NCI-H2029 (cell line): ENCODE measurements at regions not wholly inside any gene's neighbourhood (a gene's known extent, or its start where the extent isn't known, plus 50 kb on each side); places are given as distances from the start of the nearest gene placed in this dataset.

Experiments used
- DNase-seq: peaks from one replicate; lab custom pipeline; 2025; lab: John Stamatoyannopoulos, UW

DNA sequence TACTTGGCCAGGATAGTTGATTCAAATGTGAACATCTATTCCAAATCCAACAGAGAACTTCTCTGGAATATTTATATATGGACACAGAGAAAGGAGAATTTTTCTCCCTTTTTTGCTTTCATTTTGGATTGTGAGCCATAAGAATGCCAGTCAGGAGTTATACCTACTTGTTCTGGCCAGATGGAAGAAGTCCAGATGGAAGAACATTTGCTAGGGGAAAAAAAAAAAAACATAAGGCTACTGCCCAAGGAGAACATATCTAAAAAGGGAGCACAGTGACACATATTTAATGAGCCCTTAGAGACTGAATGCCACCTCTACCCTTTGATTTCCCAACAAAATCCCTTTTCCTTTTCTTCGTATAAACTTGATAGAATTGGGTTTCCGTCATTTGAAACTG is 61.7 kb upstream of the PPP2R2B start:
- DNase-seq, result no peak

DNA sequence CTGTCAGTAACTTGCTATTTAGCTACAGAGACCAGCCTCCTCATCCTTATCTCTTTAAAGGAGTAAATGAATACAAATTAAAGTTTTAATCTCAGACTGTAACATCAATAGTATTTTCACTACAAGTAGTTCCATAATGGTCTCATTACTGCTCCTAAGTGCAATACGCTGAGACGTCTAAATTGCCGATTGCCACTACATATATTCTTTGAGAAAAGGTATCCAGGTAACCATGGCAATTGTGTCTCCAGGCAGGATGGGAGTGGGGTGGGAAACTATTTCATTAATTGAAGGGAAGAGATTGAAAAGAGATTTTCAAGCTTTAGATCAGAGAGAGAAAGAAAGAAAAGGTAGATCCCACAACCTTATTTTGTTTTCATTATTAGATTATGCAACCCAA is 65.5 kb upstream of the PPP2R2B start:
- no peak for DNase-seq

DNA sequence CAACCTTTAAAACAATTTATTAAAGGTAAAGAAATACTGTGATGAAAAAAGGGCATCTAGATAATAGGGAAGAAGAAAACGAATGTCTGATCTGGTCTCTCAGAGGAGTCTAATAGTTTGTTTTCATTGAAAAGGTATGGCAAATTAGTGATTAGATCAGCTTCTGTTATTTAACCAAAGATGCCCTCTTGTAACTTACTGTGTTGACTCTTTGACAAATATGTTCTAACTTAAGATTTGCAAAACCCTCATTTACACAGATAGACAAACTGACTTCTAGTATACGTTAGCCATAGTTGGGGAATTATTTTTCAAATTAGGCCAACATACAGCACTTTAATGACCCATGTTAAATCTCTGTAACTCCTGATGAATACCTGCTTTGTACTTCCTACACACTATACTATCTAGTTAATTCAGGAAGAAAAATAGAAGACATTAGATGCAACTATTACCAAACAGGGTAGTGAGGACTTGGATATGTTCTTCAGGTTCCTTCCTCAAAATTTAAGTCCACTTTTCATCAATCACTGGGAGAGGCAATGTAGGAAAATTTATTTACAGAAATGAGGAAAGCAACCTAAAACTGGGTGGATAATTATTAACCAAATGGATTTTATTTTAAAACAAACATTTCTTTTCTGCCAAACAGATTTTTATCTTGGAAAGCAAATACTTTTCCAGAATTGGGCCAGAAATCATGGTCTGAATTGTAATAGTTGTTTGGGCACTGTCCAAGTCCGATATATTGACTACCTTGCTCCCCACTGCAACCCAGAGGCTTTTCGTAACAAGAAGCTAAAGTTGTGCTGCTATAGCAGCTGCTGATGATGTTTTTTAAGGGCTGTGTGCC is 66.4 kb upstream of the PPP2R2B start:
- DNase-seq, result no peak

DNA sequence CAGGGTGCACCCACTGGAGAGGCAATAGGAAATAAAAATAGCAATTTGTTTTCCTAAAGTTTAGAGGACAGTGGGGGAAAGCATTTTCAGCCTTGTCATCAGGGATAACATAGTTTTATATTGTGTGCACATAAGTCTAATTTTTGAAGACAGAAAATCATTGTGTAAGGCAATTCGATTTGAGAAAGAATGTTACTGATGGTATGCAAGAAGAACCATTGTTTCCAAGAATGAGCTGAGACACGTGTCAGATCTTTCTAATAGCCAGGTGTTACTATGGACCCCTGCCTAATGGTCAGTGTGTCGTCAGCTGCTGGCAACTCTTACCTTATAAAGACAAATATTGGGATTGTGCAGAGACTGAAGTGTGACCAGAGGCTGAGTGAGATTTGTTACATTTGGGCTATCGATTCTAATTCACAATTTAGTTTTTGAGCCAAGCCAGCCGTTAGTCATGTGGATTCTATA is 67.1 kb upstream of the PPP2R2B start:
- DNase-seq, result no peak

DNA sequence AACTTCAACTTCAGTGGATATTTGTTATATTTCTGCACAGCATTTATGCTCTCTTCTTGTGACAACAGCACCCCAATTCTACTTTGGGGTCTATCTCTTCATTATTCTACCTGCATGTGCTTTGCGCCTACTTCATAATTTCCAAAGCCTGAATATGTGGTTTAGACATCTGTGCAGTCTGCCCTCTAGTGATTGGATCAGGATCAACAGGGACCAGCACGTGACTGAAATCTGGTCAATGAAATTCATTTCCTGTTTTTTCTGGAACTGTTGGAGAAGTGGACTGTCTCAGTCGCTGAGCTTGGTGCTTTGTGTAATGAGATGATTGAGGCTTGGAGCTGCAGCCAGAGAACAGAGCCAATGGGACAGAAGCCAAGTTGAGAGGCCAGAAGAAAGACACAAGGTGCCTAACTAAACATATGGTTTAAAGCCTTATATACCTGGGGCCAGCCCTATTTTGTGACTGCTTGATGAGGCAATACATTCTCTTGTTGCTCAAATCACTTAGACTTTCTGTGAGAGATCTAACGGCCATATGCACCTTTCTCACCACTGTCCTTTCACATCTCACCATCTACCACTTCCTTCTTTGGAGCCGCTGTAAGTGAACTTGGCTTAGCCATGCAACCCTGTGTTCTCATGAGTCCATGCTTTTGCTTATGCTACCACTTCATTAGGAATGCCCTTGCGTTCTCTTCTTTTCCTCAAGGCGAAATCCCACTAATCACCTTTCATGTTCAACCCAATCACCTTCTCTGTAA is 68.8 kb upstream of the PPP2R2B start:
- DNase-seq, result peak; percentile 73

DNA sequence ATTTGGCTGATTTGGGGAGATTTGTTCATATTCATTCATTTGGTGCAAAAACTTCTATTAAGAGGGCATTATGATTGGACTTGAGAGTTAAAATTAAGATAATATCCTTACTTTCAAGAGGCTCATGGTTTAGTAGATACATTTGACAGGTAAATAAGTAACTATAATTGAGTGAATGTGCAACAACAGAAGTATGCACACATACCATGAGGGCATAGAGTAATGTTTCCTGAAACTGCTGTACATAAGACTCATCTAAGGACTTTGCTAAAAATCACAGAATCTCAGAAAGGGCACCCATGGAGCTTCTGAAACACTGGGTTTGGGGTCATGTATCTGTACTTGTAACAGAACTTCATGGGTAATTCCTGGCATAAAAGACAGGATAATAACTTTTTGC is 70.1 kb upstream of the PPP2R2B start:
- no peak for DNase-seq

DNA sequence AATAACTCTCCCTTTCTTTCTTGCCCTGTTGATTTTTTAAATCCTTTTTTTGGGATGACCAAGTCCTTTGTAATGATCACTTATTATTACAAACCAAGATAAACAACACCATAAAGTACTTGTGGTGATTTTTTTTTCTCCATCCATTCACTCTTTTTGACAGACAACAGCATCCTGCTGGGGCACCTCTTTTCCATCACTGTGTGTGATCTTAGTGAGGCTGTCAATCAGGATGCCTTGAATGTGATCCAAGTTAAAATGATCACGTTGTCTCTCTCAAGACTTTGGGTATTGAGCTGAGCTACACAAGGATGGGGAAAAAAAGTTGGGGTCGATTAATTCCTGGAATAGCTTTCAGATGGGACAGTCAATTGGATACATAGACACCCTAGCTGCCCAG is 73.6 kb upstream of the PPP2R2B start:
- no peak for DNase-seq

DNA sequence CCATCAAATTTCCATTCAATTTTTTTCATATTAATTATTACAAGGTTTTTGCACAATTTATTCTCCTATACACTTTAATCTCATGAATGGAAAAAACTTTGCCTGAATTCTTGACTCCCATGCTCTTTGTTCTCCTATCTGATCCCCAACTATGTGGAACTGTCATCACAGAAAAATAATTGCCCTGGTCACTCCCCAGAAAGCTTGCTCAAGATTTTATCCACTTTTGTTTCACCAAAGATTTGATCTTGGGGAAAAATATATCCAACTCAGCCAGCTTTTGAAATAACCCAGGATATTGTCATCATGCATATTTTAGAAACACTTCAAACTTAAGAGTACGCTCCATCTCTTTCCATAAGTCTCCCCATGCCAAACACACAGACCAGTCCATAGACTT is 77.7 kb upstream of the PPP2R2B start:
- no peak for DNase-seq

DNA sequence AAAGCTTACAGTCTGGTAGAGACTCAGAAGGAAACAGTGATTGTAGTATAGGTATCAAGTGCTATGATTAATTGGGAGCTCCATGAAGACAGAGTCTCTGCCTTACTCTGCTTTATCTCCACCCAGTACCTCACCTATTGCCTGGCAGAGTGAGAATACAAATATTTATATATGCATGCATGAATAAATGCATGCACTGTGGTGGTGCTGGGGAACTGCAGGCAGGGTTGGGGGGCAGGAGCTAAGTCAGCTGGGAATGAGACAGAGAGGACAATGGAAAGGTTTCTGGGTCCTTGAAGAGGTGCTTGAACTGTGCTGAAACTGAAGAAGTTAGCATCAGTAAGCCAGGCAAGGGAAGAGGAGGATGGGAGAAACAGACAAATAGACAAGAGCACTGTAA is 80.8 kb upstream of the PPP2R2B start:
- DNase-seq, result no peak

DNA sequence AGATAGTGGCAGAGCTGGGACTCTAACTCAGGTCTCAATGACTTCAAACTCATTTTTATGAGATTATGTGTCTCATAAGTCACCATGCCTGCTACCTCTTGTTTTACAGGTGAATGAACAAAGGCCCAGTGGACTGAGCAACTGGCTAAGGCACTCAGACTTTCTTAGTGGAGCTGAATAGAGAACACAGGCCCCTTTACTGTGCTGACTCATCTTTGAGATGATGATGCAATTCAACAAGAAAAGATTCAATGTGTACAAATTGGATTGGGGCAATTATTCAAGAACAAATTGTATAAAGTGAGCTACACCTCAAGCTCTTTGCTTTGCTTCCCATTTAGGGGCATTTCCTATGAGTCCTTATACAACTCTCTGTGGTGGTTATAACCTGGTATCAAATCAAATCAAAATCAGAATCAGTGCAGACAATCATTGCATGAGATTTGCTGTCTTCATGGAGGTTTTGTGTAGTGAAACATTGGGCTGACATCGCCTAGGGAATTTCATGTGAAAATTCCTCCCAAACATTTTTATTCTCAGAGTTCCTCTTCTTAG is 84.3 kb upstream of the PPP2R2B start:
- DNase-seq, result no peak

DNA sequence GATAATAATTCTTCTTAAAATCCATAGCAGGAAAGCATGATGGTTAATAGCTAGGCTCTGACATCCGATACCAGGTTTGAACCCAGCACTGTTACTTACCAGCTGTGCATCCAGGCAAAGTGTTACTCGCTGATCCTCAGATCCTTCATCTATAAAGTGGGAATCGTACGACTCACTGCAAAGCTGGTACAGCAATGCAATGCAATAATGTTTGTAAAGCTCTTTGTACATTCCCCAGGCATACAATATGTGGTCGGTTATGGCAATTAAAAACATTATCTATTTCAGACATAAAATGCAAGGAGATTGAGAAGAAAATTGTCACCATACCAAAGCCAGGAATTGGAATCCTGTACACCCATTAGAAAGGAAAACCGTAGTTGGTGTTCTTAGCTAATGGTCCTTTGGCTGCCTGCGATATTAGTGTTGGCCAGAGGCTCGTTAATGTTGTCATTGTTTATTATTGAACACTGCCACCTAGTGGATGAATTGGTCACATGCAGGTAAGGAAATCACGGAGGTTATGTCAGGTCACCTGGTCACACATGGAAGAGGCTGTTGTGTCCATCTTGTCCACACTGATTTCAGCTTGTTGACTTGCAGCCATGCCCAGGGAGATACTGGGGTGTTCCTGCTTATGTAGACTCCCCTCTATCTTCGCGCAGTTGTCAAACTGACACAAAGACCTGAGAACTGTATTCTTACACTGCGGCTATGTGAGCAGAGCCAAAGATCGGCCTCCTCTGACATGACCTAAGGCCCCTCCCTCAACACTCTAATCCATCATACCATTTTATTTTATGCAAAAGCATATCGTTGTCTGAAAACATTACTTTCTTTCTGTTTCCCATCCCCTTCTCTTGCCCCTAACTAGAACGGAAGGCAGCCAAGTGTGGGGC is 87.5 kb upstream of the PPP2R2B start:
- peak; percentile 83 for DNase-seq

DNA sequence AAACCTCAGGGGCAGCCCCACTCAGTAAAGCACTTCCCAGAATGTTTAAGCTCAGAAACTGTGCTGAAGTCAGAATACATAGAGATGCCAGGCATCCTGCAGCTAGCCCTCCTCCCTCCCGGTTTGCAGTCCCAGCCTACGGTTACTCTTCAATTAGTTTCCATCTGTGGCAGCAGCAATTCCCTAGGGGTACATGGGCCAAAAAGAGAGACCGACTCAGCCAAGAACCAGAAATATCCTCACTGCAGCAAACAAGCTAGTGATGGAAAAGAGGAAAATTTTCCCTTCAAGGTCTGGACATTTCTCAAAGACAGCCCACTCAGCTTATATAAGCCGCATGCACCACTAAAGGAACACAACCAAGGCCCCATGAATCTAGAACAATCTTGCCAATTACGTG is 89.1 kb upstream of the PPP2R2B start:
- DNase-seq, result no peak

DNA sequence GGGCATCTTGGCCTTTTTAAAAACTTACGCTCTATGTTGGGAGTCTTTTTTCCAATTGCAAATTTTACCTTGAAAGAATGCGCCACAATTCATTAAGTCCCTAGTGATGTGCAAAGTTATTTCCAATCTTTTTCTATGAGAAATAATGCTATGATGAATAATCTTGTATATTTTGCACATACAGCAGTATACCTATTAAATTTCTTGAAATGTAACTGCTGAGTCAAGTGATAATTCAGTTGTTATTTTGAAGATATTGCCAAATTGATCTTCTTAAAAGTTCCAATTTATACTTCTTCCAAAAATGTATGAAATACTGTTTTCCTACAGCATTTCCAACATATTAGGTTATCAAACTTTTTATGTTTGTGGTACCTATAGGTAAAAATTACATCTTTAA is 92.8 kb upstream of the PPP2R2B start:
- DNase-seq, result no peak

DNA sequence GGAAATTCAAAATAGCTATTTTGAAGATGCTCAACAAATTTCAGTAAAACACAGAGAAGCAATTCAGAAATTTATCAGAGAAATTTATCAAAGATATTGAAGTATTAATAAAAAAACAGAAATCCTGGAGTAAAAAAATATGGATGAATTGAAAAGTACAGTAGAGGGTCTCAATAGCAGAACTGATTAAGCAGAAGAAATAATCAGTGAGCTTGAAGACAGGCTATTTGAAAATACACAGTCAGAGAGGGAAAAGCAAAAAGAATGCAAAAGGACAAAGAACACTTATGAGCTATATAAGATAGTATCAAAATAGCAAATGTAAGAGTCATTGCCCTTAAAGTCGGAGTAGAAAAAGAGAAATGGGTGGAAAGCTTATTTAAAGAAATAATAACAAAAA is 107.9 kb upstream of the PPP2R2B start:
- DNase-seq, result no peak

DNA sequence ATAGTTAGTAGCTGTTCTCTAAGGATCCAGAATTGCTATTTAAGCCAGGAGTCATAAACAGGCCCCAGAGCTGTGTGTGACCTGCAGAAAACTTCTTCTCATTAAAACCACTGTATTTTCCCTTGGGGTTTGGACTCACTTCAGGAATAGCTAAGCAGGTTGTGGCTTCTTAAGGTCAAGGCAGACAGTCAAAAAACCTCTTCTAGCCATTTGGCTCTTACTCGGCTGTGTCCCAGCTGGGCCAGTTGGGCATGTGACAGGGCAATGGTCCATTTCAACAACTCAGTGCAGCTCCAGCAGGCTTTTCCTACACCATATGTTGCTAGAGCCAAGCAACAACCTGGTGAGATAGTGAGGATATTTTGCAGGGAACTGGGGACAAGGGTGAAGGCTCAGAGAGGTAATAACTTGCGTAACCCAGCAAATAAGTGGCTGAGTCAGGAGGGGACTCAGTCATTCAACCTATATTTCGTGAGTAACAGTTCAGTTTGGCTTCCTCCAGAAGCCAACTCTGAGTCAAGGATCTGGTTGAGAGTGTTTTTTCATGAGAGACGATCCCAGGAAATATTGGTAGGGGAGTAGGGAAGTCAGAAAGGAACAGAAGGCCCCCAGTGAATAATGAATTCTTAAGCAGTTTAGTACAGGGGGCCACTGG is 115.4 kb upstream of the PPP2R2B start:
- no peak for DNase-seq

DNA sequence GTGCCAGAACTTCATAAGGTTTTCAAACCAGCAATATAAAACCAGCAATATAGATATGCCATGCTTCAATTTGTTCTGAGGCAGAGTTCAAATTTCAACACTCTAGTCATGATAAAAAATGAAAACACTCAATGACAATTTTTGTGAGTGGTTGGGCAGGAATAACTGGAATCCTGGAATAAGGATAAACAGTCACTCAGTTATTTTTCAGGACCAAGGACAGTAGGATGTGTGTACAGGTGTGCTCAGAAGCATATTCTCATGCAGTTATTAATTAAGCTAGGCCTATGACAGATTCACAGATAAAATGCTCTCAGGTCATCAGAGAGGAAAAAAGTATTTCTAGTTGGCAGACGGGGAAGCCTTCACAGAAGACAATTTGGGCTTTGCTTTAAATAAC is 117.3 kb upstream of the PPP2R2B start:
- DNase-seq, result peak; percentile 18

DNA sequence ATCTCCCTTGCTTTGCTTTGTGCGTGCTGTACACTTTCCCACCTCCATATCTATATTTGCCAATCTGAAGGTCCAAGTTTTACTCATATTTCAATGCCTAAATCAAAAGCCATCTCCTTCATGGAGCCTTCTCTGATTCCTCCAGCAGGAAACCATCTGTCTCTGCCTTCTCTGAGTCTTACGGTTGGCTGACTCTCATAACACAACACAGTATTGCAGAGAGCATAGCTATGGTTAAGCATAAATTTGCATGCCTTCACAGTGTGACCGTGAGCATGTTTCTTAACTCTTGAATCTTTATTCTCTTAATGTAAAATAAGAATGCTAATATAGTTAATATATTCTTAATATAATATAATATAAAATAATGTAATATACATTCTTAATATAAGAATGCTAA is 136.8 kb upstream of the PPP2R2B start:
- no peak for DNase-seq

DNA sequence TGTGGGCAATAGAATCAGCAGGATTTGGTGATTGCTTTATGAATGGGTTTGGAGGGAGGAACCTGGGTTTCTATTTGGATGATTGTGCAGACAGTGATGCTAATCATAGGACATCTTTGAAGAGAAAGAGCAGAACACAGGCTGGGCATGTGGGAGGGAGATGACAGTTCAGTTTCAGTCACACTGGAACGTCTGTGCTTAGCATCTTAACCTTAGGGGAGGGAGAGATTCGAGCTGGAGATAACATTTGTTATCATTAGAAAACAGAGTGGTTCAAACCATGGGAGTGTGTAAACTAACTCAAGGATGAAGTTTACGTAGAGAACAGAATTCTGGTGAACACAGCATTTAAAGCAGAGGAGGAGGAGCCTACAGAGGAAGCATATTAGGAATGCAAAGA is 138.6 kb upstream of the PPP2R2B start:
- no peak for DNase-seq

DNA sequence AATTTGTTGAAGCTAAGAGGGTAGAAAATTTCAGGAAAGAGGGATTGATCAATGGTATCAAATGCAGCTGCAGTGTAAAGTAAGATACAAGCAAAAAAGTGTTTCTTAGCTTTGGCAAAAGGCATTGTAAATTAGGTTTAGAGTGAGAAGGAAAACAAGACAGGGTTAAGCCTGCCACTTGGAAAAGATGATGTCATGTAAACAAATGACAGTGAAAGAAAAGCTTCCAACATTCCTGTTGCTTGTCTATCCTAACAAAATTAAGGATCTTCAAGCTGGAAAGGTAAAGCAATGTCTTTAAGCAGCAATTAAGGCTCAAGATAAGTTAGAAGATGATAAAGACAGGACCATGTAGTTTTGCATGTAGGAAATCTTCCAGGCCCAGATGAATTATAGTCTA is 139.1 kb upstream of the PPP2R2B start:
- DNase-seq, result peak; percentile 17

DNA sequence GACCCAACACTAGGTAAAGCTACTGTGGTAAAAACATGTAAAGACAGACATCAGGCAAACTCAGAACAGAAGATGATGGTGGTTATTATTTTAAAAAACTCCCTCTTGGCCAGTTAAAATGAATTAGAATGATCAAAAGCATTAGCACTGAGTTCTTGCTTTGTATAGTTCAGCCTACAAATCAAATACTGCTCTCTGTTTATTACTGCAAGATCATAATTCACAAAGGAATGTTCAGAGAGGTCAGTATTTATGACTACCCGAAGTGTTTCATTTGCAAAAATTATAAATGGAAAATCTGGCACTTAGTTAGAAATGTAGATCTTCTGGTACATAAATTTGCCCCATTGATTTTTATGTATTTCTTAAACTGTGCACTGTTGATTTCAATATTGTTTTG is 140.3 kb upstream of the PPP2R2B start:
- no peak for DNase-seq

DNA sequence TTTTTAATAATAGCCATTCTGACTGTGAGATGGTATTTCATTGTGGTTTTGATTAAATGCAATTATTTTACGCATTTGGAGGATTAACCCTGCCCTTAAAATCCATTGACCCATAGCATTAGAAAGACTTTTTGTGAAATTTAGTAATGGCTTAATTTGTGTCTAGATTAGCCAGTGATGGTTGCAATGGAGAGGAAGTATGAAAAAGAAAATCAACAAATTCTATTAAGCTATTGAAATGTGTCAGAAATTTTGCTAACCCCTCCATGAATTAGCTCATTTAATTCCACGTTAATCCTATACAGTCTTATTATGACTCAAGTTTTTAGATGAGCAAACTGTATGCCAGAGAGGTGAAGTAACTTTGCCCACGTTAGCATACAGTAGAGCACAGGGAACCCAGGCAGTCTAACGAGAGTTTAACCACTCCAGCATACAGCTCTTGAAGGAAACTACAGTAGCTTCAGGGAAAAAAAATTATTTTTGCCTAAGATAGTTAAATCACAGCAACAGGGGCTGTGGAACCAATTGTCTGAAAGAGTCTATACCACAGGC is 158.2 kb upstream of the PPP2R2B start:
- DNase-seq, result no peak
